ENCODE measurements at regions not wholly inside any gene's neighbourhood (a gene's known extent, or its start where the extent isn't known, plus 50 kb on each side); places are given as distances from the start of the nearest gene placed in this dataset.

- H3K4me3 ChIP-seq, result no peak overlapping the region
- H3K27me3 ChIP-seq, result no peaks in the 10 kb centered on the region
- peaks cover 0 to 2% (median 0%) of the 10 kb centered on the region in 4 donors for H3K9me3 ChIP-seq
- no peak for TF ChIP-seq EP300 (IDR thresholded peaks at IDR 0.05)
- H3K27ac ChIP-seq, result no peak overlapping the region
- intact Hi-C loops (cut with DNase I), result no loop called here
- WGBS, 2 donors, result 80 to 87% methylated on average over 2 of the region's 2 CpGs
- no peaks in the 10 kb centered on the region for H3K36me3 ChIP-seq
- DNase-seq, result no peak
- no peaks in the 10 kb centered on the region for H3K4me1 ChIP-seq
Measured at GRCh38 chr1:83697220-83697619, 301.7 kb downstream of the TTLL7 start.

GRCh38 chr1:83694449-83694848 lies 304.5 kb downstream of the TTLL7 start:
- intact Hi-C loops (cut with DNase I), result no loop called here
- H3K27ac ChIP-seq, result no peak overlapping the region

GRCh38 chr1:83693427-83694126 lies 305.4 kb downstream of the TTLL7 start:
- peak overlapping the region in 1 of 4 donors; percentile 6 for H3K27ac ChIP-seq
- no peaks in the 10 kb centered on the region for H3K9me3 ChIP-seq
- 44 to 70% methylated on average over 12 of the region's 12 CpGs for WGBS, 2 donors
- DNase-seq, result no peak
- TF ChIP-seq EP300 (IDR thresholded peaks at IDR 0.05), result no peak
- no peak for TF ChIP-seq POLR2A (IDR thresholded peaks at IDR 0.05)
- TF ChIP-seq CTCF (IDR thresholded peaks at IDR 0.05), result no peak
- peak overlapping the region in 3 of 4 donors; percentile 10 to 37 (median 11) for H3K4me3 ChIP-seq
- intact Hi-C loops (cut with DNase I), result no loop called here
- H3K27me3 ChIP-seq, result no peaks in the 10 kb centered on the region
- no peaks in the 10 kb centered on the region for H3K36me3 ChIP-seq
- H3K4me1 ChIP-seq, result no peaks in the 10 kb centered on the region

More at GRCh38 chr1:83694449-83694848, 304.5 kb downstream of the TTLL7 start:
- Histone ChIP-seq H3K4me3 (no peak overlapping the region), H3K9me3 (peaks cover 0 to 1% (median 0%) of the 10 kb centered on the region in 4 donors), H3K4me1 (no peaks in the 10 kb centered on the region), H3K36me3 (no peaks in the 10 kb centered on the region), H3K27me3 (no peaks in the 10 kb centered on the region)
- no peak for DNase-seq
- TF ChIP-seq CTCF (IDR thresholded peaks at IDR 0.05) (no peak), POLR2A (IDR thresholded peaks at IDR 0.05) (no peak), EP300 (IDR thresholded peaks at IDR 0.05) (no peak), POLR2AphosphoS5 (IDR thresholded peaks at IDR 0.05) (no peak)

- Histone ChIP-seq H3K36me3 (no peaks in the 10 kb centered on the region), H3K9me3 (no peaks in the 10 kb centered on the region), H3K27me3 (no peaks in the 10 kb centered on the region), H3K27ac (peak overlapping the region in 1 of 4 donors; percentile 47), H3K4me3 (peak overlapping the region in 3 of 4 donors; percentile 11 to 37 (median 30)), H3K4me1 (no peaks in the 10 kb centered on the region)
- WGBS, 2 donors, result 12 to 14% methylated on average over 13 of the region's 13 CpGs
- intact Hi-C loops (cut with DNase I), result no loop called here
- no peak for DNase-seq
- no peak for TF ChIP-seq CTCF (IDR thresholded peaks at IDR 0.05)
- no peak for TF ChIP-seq POLR2AphosphoS5 (IDR thresholded peaks at IDR 0.05)
- no peak for TF ChIP-seq EP300 (IDR thresholded peaks at IDR 0.05)
Measured at GRCh38 chr1:83692524-83693381, 306.2 kb downstream of the TTLL7 start.

GRCh38 chr1:83691953-83692500 lies 306.9 kb downstream of the TTLL7 start:
- no peaks in the 10 kb centered on the region for H3K27me3 ChIP-seq
- no peaks in the 10 kb centered on the region for H3K9me3 ChIP-seq
- intact Hi-C loops (cut with DNase I), result no loop called here
- no peak for DNase-seq
- WGBS, 2 donors, result 93 to 94% methylated on average over 8 of the region's 8 CpGs
- TF ChIP-seq POLR2AphosphoS5 (IDR thresholded peaks at IDR 0.05), result no peak
- no peak for TF ChIP-seq POLR2A (IDR thresholded peaks at IDR 0.05)
- TF ChIP-seq EP300 (IDR thresholded peaks at IDR 0.05), result no peak
- no peak overlapping the region for H3K4me3 ChIP-seq
- H3K4me1 ChIP-seq, result no peaks in the 10 kb centered on the region
- H3K27ac ChIP-seq, result no peak overlapping the region
- no peaks in the 10 kb centered on the region for H3K36me3 ChIP-seq
